ENCODE measurements at regions not wholly inside any gene's neighbourhood (a gene's known extent, or its start where the extent isn't known, plus 50 kb on each side); places are given as distances from the start of the nearest gene placed in this dataset.

- TF ChIP-seq CTCF (IDR thresholded peaks at IDR 0.05) = no peak
- TF ChIP-seq MAX (CRISPR knock-in tag; IDR thresholded peaks at IDR 0.05) = no peak
- TF ChIP-seq ZNF317 (CRISPR knock-in tag; IDR thresholded peaks at IDR 0.05; ENCODE audit: borderline replicate concordance, low read depth) = no peak
- TF ChIP-seq FOXJ3 (CRISPR knock-in tag; IDR thresholded peaks at IDR 0.05; ENCODE audit: borderline replicate concordance) = no peak
- TF ChIP-seq ZBTB43 (CRISPR knock-in tag; IDR thresholded peaks at IDR 0.05) = no peak
- TF ChIP-seq JUN (CRISPR knock-in tag; IDR thresholded peaks at IDR 0.05) = no peak
- no peak for TF ChIP-seq AFF4 (CRISPR knock-in tag; IDR thresholded peaks at IDR 0.05; ENCODE audit: borderline replicate concordance)
- TF ChIP-seq KAT7 (CRISPR knock-in tag; IDR thresholded peaks at IDR 0.05; ENCODE audit: borderline replicate concordance) = no peak
- TF ChIP-seq PREB (CRISPR knock-in tag; IDR thresholded peaks at IDR 0.05; ENCODE audit: borderline replicate concordance) = no peak
- no peak for TF ChIP-seq CBFB (CRISPR knock-in tag; IDR thresholded peaks at IDR 0.05; ENCODE audit: low read depth)
- no peak for TF ChIP-seq CREB1 (CRISPR knock-in tag; IDR thresholded peaks at IDR 0.05)
- TF ChIP-seq USF1 (CRISPR knock-in tag; IDR thresholded peaks at IDR 0.05) = no peak
These were observed 153.2 kb upstream of the PRICKLE1 start for GRCh38 chr12:42742716-42743115.

Measured in WTC11 (cell line).